Thyroid gland (tissue), 4 donors: ENCODE measurements at regions not wholly inside any gene's neighbourhood (a gene's known extent, or its start where the extent isn't known, plus 50 kb on each side); places are given as distances from the start of the nearest gene placed in this dataset.

Source experiments
- DNase-seq, 2 donors: peaks; one replicate each; pipeline ENCODE4 v3.0.0-alpha.2; 2019
- H3K27ac ChIP-seq, 3 donors: fragments of 200-600 bp; sonication (generic); 1 replicate in 2 of 3; 2 replicates in 1 of 3; pipeline ENCODE4 v1.5.1; 2016 to 2019; ENCODE audit warnings: mild to moderate bottlenecking in 1 of 3, moderate library complexity in 1 of 3
- H3K27me3 ChIP-seq: fragments of 200-600 bp; sonication (generic); one replicate; pipeline ENCODE4 v1.5.1; 2019
- H3K36me3 ChIP-seq, 2 donors: fragments of 200-600 bp; sonication (generic); one replicate each; pipeline ENCODE4 v1.5.1; 2016 to 2019
- H3K4me1 ChIP-seq, 2 donors: fragments of 200-600 bp; sonication (generic); one replicate each; pipeline ENCODE4 v1.5.1; 2017 to 2019
- H3K4me3 ChIP-seq, 3 donors: fragments of 200-600 bp; sonication (generic); replicated peaks in 1 of 3; 1 replicate in 2 of 3; 2 replicates in 1 of 3; pipeline ENCODE4 v1.5.1; 2016; ENCODE audit warnings: mild to moderate bottlenecking in 1 of 3
- H3K9me3 ChIP-seq: fragments of 200-600 bp; sonication (generic); one replicate; pipeline ENCODE4 v1.5.1; 2017
- CTCF ChIP-seq, 6 experiments: fragments of 200-600 bp in 3 of 6; fragments of 450-650 bp in 3 of 6; sonication (generic) in 3 of 6; IDR thresholded peaks; one replicate each; pipeline ENCODE4 v1.5.1; 2016 to 2019; ENCODE audit warnings: antibody characterized with exemption in 6 of 6, mild to moderate bottlenecking in 2 of 6, inconsistent platforms in 1 of 6, moderate library complexity in 1 of 6
- POLR2A ChIP-seq, 2 donors: fragments of 450-650 bp; IDR thresholded peaks; one replicate each; pipeline ENCODE4 v1.6.1; 2017; ENCODE audit warnings: antibody characterized with exemption in 2 of 2, mild to moderate bottlenecking in 2 of 2, moderate library complexity in 1 of 2
- WGBS, 2 donors: methylation state at CpG; one replicate each; pipeline ENCODE4 v1.1.5; 2017; 5-methylcytosine and 5-hydroxymethylcytosine counted together
- intact Hi-C: fragments of 100-400 bp; cut with DNase I; formaldehyde crosslinking; loops from one replicate; pipeline ENCODE4 v1.15.1; 2023

DNA sequence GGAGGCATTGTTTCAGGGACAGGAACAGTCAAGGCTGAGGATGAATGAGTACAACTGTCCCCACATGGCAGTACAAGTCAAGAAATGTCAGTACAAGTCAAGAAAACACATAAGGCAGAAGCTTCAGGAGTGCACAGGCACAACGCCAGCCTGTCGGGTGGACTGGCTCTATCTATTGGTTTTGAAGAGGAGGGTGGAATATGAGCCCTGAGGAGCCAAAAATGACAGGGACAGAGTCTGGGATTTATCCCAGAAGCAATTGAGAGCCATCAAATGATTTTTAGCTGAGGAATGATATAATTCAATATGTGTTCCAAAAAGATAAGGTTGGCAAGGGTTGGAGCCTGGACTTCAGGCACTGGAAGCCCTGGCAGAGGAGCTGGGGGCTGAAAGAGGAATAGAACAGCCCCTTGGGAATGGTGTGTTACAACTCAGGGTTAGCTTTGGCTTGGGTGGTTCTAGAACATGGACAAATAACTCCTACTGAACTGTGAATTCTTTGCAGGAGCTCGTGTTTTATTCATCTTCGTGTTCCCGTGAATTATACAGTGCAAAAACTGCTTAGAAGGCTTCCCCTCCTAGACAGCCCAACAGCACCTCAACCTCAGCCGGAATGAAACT is 425.7 kb upstream of the ARID1B start:
- H3K4me1 ChIP-seq = peaks cover 6 to 16% of the 10 kb centered on the region in 2 donors
- no peak overlapping the region for H3K27ac ChIP-seq
- TF ChIP-seq POLR2A (IDR thresholded peaks at IDR 0.05) (no peak), CTCF (IDR thresholded peaks at IDR 0.05) (no peak)
- H3K9me3 ChIP-seq = no peaks in the 10 kb centered on the region
- no peaks in the 10 kb centered on the region for H3K36me3 ChIP-seq
- no peaks in the 10 kb centered on the region for H3K27me3 ChIP-seq
- WGBS, 2 donors = 86 to 92% methylated on average over 6 of the region's 6 CpGs
- intact Hi-C loops = no loop called here
- H3K4me3 ChIP-seq = no peak overlapping the region
- no peak for DNase-seq

DNA sequence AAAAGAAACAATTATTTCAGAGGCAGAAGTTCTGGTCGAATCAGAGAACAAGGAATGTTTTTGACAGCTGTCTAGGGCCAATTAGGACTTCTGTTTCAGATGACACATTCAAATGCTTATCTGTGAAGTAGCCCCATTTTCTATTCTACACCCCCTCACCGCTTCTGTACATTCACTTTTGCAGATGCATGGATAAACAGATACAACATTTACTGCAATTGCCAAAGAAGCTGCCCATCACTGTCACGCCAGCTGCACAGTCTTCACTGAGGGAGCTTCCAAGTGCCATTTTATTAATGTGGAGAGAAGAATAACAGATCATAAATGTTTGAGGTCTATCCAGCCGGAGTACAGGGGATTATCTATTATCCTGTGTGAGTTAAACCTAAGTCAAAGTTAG is 426.8 kb upstream of the ARID1B start:
- H3K27me3 ChIP-seq = no peaks in the 10 kb centered on the region
- TF ChIP-seq POLR2A (IDR thresholded peaks at IDR 0.05) (no peak), CTCF (IDR thresholded peaks at IDR 0.05) (no peak)
- intact Hi-C loops = no loop called here

DNA sequence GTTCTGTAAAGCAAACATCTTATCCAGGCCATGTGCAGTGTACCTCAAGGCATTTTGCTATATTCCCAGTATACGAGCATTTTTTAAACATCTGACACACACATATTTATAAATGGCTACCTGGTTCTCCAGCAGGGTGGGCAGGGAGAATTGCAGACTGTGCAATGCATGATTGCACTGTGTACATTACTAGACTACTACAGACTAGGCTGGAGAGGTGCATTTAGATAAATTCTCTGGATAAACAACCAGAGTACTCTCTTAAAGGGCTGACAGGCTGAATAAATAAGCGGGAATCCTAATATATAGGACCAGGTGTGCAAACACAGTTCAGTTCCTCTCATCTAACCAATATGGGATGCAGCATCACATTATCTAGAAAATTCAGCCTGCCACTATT is 428.3 kb upstream of the ARID1B start:
- H3K36me3 ChIP-seq = no peaks in the 10 kb centered on the region
- peaks cover 6 to 13% of the 10 kb centered on the region in 2 donors for H3K4me1 ChIP-seq
- 42 to 57% methylated on average over 2 of the region's 2 CpGs for WGBS, 2 donors
- H3K4me3 ChIP-seq = no peak overlapping the region
- TF ChIP-seq CTCF (IDR thresholded peaks at IDR 0.05) (no peak), POLR2A (IDR thresholded peaks at IDR 0.05) (no peak)
- H3K27ac ChIP-seq = peak overlapping the region in 2 of 3 donors; percentile 31 to 35
- H3K9me3 ChIP-seq = no peaks in the 10 kb centered on the region
- no peak for DNase-seq
- intact Hi-C loops = no loop called here
- H3K27me3 ChIP-seq = no peaks in the 10 kb centered on the region

More for the DNA sequence above, 426.8 kb upstream of the ARID1B start:
- H3K4me1 ChIP-seq = peaks cover 6 to 16% of the 10 kb centered on the region in 2 donors
- no peaks in the 10 kb centered on the region for H3K9me3 ChIP-seq
- no peak for DNase-seq
- no peaks in the 10 kb centered on the region for H3K36me3 ChIP-seq
- 88 to 90% methylated on average over 4 of the region's 4 CpGs for WGBS, 2 donors
- H3K27ac ChIP-seq = no peak overlapping the region
- H3K4me3 ChIP-seq = no peak overlapping the region

- TF ChIP-seq CTCF (IDR thresholded peaks at IDR 0.05) (no peak), POLR2A (IDR thresholded peaks at IDR 0.05) (no peak)
- peak overlapping the region in 2 of 3 donors; percentile 31 to 35 for H3K27ac ChIP-seq
- 34 to 49% methylated on average over 4 of the region's 4 CpGs for WGBS, 2 donors
- peaks cover 6 to 13% of the 10 kb centered on the region in 2 donors for H3K4me1 ChIP-seq
- no peaks in the 10 kb centered on the region for H3K36me3 ChIP-seq
- intact Hi-C loops = no loop called here
- H3K9me3 ChIP-seq = no peaks in the 10 kb centered on the region
- DNase-seq = peak; percentile 23 to 28
- H3K4me3 ChIP-seq = no peak overlapping the region
- no peaks in the 10 kb centered on the region for H3K27me3 ChIP-seq
Observed at GRCh38 chr6:156348424-156348823, 428.8 kb upstream of the ARID1B start.

- Histone ChIP-seq H3K9me3 (no peaks in the 10 kb centered on the region), H3K4me3 (no peak overlapping the region), H3K4me1 (peaks cover 6 to 13% of the 10 kb centered on the region in 2 donors), H3K27me3 (no peaks in the 10 kb centered on the region), H3K36me3 (no peaks in the 10 kb centered on the region), H3K27ac (no peak overlapping the region)
- 73 to 77% methylated on average over 6 of the region's 6 CpGs for WGBS, 2 donors
- no peak for TF ChIP-seq POLR2A (IDR thresholded peaks at IDR 0.05)
- TF ChIP-seq CTCF (IDR thresholded peaks at IDR 0.05) = no peak
- intact Hi-C loops = no loop called here
- no peak for DNase-seq
Observed at GRCh38 chr6:156347656-156348055, 429.5 kb upstream of the ARID1B start.
